Loucy (cell line): ENCODE measurements at regions not wholly inside any gene's neighbourhood (a gene's known extent, or its start where the extent isn't known, plus 50 kb on each side); places are given as distances from the start of the nearest gene placed in this dataset.

Experiments used
- H2AFZ ChIP-seq: fragments of 200-600 bp; sonication (generic); 2 replicates; pipeline ENCODE4 v1.6.0; 2016; ENCODE audit warnings: antibody characterized with exemption, mild to moderate bottlenecking, low read length, moderate library complexity
- H3F3A ChIP-seq: fragments of 200-600 bp; 2 replicates; pipeline ENCODE4 v1.6.0; 2016; ENCODE audit warnings: antibody characterized with exemption, low read depth, mild to moderate bottlenecking
- H3K27me3 ChIP-seq: fragments of 200-600 bp; sonication (generic); 2 replicates; pipeline ENCODE4 v1.6.1; 2014; ENCODE audit warnings: low read length, mild to moderate bottlenecking; ENCODE audit not compliant: insufficient read depth, poor library complexity, severe bottlenecking
- H3K36me3 ChIP-seq: fragments of 200-600 bp; sonication (generic); 2 replicates; pipeline ENCODE4 v1.6.1; 2016; ENCODE audit warnings: low read length; ENCODE audit not compliant: insufficient read depth
- H3K4me1 ChIP-seq: fragments of 200-600 bp; sonication (generic); 2 replicates; pipeline ENCODE4 v1.5.1; 2014; ENCODE audit warnings: low read length, mild to moderate bottlenecking; ENCODE audit not compliant: insufficient read depth, poor library complexity, severe bottlenecking
- H3K4me2 ChIP-seq: fragments of 200-600 bp; sonication (generic); 2 replicates; pipeline ENCODE4 v1.6.0; 2014; ENCODE audit warnings: antibody characterized with exemption, low read length, low read depth, mild to moderate bottlenecking; ENCODE audit not compliant: poor library complexity, severe bottlenecking
- H3K4me3 ChIP-seq: fragments of 200-600 bp; sonication (generic); 2 replicates; pipeline ENCODE4 v1.5.1; 2014; ENCODE audit warnings: low read length, mild to moderate bottlenecking, mixed read lengths; ENCODE audit not compliant: poor library complexity, severe bottlenecking
- H3K79me2 ChIP-seq: fragments of 200-600 bp; sonication (generic); 2 replicates; pipeline ENCODE4 v1.6.1; 2014; ENCODE audit warnings: low read length; ENCODE audit not compliant: insufficient read depth
- H3K9ac ChIP-seq: fragments of 200-600 bp; sonication (generic); 2 replicates; pipeline ENCODE4 v1.6.0; 2014; ENCODE audit warnings: mild to moderate bottlenecking, low read depth, low read length, moderate library complexity; ENCODE audit not compliant: poor library complexity, severe bottlenecking
- H3K9me2 ChIP-seq: fragments of 200-600 bp; sonication (generic); replicated peaks from 2 replicates; pipeline ENCODE4 v1.6.1; 2016; ENCODE audit warnings: low read depth, low read length, mixed read lengths
- H3K9me3 ChIP-seq: fragments of 200-600 bp; sonication (generic); 2 replicates; pipeline ENCODE4 v1.6.1; 2014; ENCODE audit warnings: mild to moderate bottlenecking, antibody characterized with exemption, low read length, low read depth; ENCODE audit not compliant: insufficient read depth
- H4K20me1 ChIP-seq: fragments of 200-600 bp; sonication (generic); 2 replicates; pipeline ENCODE4 v1.6.0; 2014; ENCODE audit warnings: antibody characterized with exemption, low read length, mild to moderate bottlenecking; ENCODE audit not compliant: insufficient read depth, poor library complexity, severe bottlenecking
- CTCF ChIP-seq: fragments of 200-600 bp; sonication (generic); conservative IDR thresholded peaks from 2 replicates; pipeline ENCODE4 v1.5.1; 2014; ENCODE audit warnings: mild to moderate bottlenecking, antibody characterized with exemption, low read length
- EZH2phosphoT487 ChIP-seq: fragments of 200-600 bp; IDR thresholded peaks from 2 replicates; pipeline ENCODE4 v1.6.1; 2018; ENCODE audit warnings: antibody characterized with exemption, mild to moderate bottlenecking, moderate library complexity, borderline replicate concordance

GRCh38 chr12:83471341-83471740, 784.6 kb downstream of the TMTC2 start:
- Histone ChIP-seq H3K9ac (no peak overlapping the region), H3K9me3 (no peaks in the 10 kb centered on the region), H3K9me2 (no peaks in the 10 kb centered on the region), H3K36me3 (no peaks in the 10 kb centered on the region), H3K27me3 (no peaks in the 10 kb centered on the region), H3K4me2 (no peak overlapping the region), H2AFZ (no peak overlapping the region), H3K4me1 (no peaks in the 10 kb centered on the region), H3F3A (no peaks in the 10 kb centered on the region), H3K79me2 (no peaks in the 10 kb centered on the region), H3K4me3 (no peak overlapping the region), H4K20me1 (no peaks in the 10 kb centered on the region)
- TF ChIP-seq EZH2phosphoT487 (no peak), CTCF (no peak)

- Histone ChIP-seq H2AFZ (no peak overlapping the region), H3K79me2 (no peaks in the 10 kb centered on the region), H3K36me3 (no peaks in the 10 kb centered on the region)
These were observed 784.0 kb downstream of the TMTC2 start for GRCh38 chr12:83470749-83471148.

GRCh38 chr12:83468988-83469908, 782.5 kb downstream of the TMTC2 start:
- no peak overlapping the region for H2AFZ ChIP-seq
- no peaks in the 10 kb centered on the region for H3K4me1 ChIP-seq
- H3K36me3 ChIP-seq = no peaks in the 10 kb centered on the region
- no peak overlapping the region for H3K9ac ChIP-seq
- no peaks in the 10 kb centered on the region for H3K27me3 ChIP-seq
- no peaks in the 10 kb centered on the region for H4K20me1 ChIP-seq
- 0 out of 2 replicates have a peak, but pooled peaks cover under 1% of the 10 kb centered on the region for H3K9me2 ChIP-seq
- TF ChIP-seq CTCF = no peak
- TF ChIP-seq EZH2phosphoT487 = no peak
- H3F3A ChIP-seq = no peaks in the 10 kb centered on the region
- no peaks in the 10 kb centered on the region for H3K9me3 ChIP-seq
- H3K79me2 ChIP-seq = no peaks in the 10 kb centered on the region
- no peak overlapping the region for H3K4me2 ChIP-seq
- H3K4me3 ChIP-seq = no peak overlapping the region

More at GRCh38 chr12:83470749-83471148, 784.0 kb downstream of the TMTC2 start:
- Histone ChIP-seq H3K4me1 (no peaks in the 10 kb centered on the region), H3K9ac (no peak overlapping the region), H3F3A (no peaks in the 10 kb centered on the region), H3K9me3 (no peaks in the 10 kb centered on the region), H3K9me2 (no peaks in the 10 kb centered on the region), H3K4me3 (no peak overlapping the region), H3K27me3 (no peaks in the 10 kb centered on the region), H4K20me1 (no peaks in the 10 kb centered on the region), H3K4me2 (no peak overlapping the region)
- no peak for TF ChIP-seq EZH2phosphoT487
